ENCODE measurements at regions not wholly inside any gene's neighbourhood (a gene's known extent, or its start where the extent isn't known, plus 50 kb on each side); places are given as distances from the start of the nearest gene placed in this dataset.

- ChIA-PET CTCF (no interaction called here), POLR2A (no interaction called here)
- no peaks in the 10 kb centered on the region for H3K9me3 Mint-ChIP-seq
- no peak overlapping the region for H3K4me3 Mint-ChIP-seq
- Histone ChIP-seq H3K27me3 (ENCODE audit: insufficient read depth, low read length, poor library complexity, severe bottlenecking) (no peaks in the 10 kb centered on the region), H3K36me3 (ENCODE audit: insufficient read depth, low read length) (no peaks in the 10 kb centered on the region), H3K4me3 (ENCODE audit: low read length) (no peak overlapping the region), H3K27ac (ENCODE audit: low read depth, low read length) (no peak overlapping the region), H3K4me1 (ENCODE audit: insufficient read depth, low read length) (no peaks in the 10 kb centered on the region), H3K9me3 (ENCODE audit: low read length) (no peaks in the 10 kb centered on the region)
- H3K27me3 Mint-ChIP-seq: no peaks in the 10 kb centered on the region
- H3K4me1 Mint-ChIP-seq: no peaks in the 10 kb centered on the region
- H3K27ac Mint-ChIP-seq: no peak overlapping the region
- DNase-seq: no peak
- H3K36me3 Mint-ChIP-seq: no peaks in the 10 kb centered on the region
These were observed 118.4 kb downstream of the DDX53 start for GRCh38 chrX:23118163-23118562.

GRCh38 chrX:23118890-23119527, 119.2 kb downstream of the DDX53 start:
- Histone ChIP-seq H3K27me3 (ENCODE audit: insufficient read depth, low read length, poor library complexity, severe bottlenecking) (no peaks in the 10 kb centered on the region), H3K36me3 (ENCODE audit: insufficient read depth, low read length) (no peaks in the 10 kb centered on the region), H3K4me3 (ENCODE audit: low read length) (no peak overlapping the region), H3K4me1 (ENCODE audit: insufficient read depth, low read length) (no peaks in the 10 kb centered on the region), H3K9me3 (ENCODE audit: low read length) (no peaks in the 10 kb centered on the region), H3K27ac (ENCODE audit: low read depth, low read length) (no peak overlapping the region)
- ChIA-PET POLR2A (no interaction called here), CTCF (no interaction called here)
- Mint-ChIP-seq H3K9me3 (no peaks in the 10 kb centered on the region), H3K4me3 (no peak overlapping the region), H3K27me3 (no peaks in the 10 kb centered on the region), H3K36me3 (no peaks in the 10 kb centered on the region), H3K27ac (no peak overlapping the region), H3K4me1 (no peaks in the 10 kb centered on the region)
- DNase-seq: no peak

GRCh38 chrX:23127586-23127985, 127.8 kb downstream of the DDX53 start:
- H3K4me3 ChIP-seq (ENCODE audit: low read length): no peak overlapping the region
- no peaks in the 10 kb centered on the region for H3K9me3 ChIP-seq (ENCODE audit: low read length)
- ChIA-PET CTCF (no interaction called here), POLR2A (no interaction called here)
- Mint-ChIP-seq H3K4me1 (no peaks in the 10 kb centered on the region), H3K27me3 (peaks cover 0 to 2% of the 10 kb centered on the region in 2 donors), H3K9me3 (peaks cover 0 to 7% (median 2%) of the 10 kb centered on the region in 5 donors), H3K27ac (no peak overlapping the region), H3K36me3 (no peaks in the 10 kb centered on the region), H3K4me3 (no peak overlapping the region)
- H3K36me3 ChIP-seq (ENCODE audit: insufficient read depth, low read length): no peaks in the 10 kb centered on the region
- no peak for DNase-seq
- no peaks in the 10 kb centered on the region for H3K4me1 ChIP-seq (ENCODE audit: insufficient read depth, low read length)
- no peaks in the 10 kb centered on the region for H3K27me3 ChIP-seq (ENCODE audit: insufficient read depth, low read length, poor library complexity, severe bottlenecking)
- no peak overlapping the region for H3K27ac ChIP-seq (ENCODE audit: low read depth, low read length)

- POLR2A ChIA-PET: no interaction called here
- Histone ChIP-seq H3K36me3 (ENCODE audit: insufficient read depth, low read length) (no peaks in the 10 kb centered on the region), H3K4me3 (ENCODE audit: low read length) (no peak overlapping the region), H3K4me1 (ENCODE audit: insufficient read depth, low read length) (no peaks in the 10 kb centered on the region), H3K27me3 (ENCODE audit: insufficient read depth, low read length, poor library complexity, severe bottlenecking) (no peaks in the 10 kb centered on the region), H3K9me3 (ENCODE audit: low read length) (no peaks in the 10 kb centered on the region), H3K27ac (ENCODE audit: low read depth, low read length) (no peak overlapping the region)
- no peak for DNase-seq
- CTCF ChIA-PET: no interaction called here
- Mint-ChIP-seq H3K36me3 (no peaks in the 10 kb centered on the region), H3K4me3 (no peak overlapping the region), H3K27me3 (peaks cover 0 to 2% of the 10 kb centered on the region in 2 donors), H3K27ac (no peak overlapping the region), H3K4me1 (no peaks in the 10 kb centered on the region), H3K9me3 (peaks cover 0 to 8% (median 2%) of the 10 kb centered on the region in 5 donors)
These were observed 133.8 kb downstream of the DDX53 start for GRCh38 chrX:23133551-23133950.

- peaks cover 0 to 6% (median 2%) of the 10 kb centered on the region in 5 donors for H3K9me3 Mint-ChIP-seq
- no peaks in the 10 kb centered on the region for H3K4me1 ChIP-seq (ENCODE audit: insufficient read depth, low read length)
- H3K27ac Mint-ChIP-seq: no peak overlapping the region
- no peaks in the 10 kb centered on the region for H3K36me3 Mint-ChIP-seq
- ChIA-PET POLR2A (no interaction called here), CTCF (no interaction called here)
- H3K4me1 Mint-ChIP-seq: no peaks in the 10 kb centered on the region
- DNase-seq: no peak
- H3K27me3 ChIP-seq (ENCODE audit: insufficient read depth, low read length, poor library complexity, severe bottlenecking): no peaks in the 10 kb centered on the region
- no peaks in the 10 kb centered on the region for H3K36me3 ChIP-seq (ENCODE audit: insufficient read depth, low read length)
- H3K4me3 ChIP-seq (ENCODE audit: low read length): no peak overlapping the region
- no peak overlapping the region for H3K4me3 Mint-ChIP-seq
- no peak overlapping the region for H3K27ac ChIP-seq (ENCODE audit: low read depth, low read length)
- no peaks in the 10 kb centered on the region for H3K9me3 ChIP-seq (ENCODE audit: low read length)
- no peaks in the 10 kb centered on the region for H3K27me3 Mint-ChIP-seq
These were observed 134.4 kb downstream of the DDX53 start for GRCh38 chrX:23134136-23134535.

- Mint-ChIP-seq H3K27ac (no peak overlapping the region), H3K36me3 (no peaks in the 10 kb centered on the region), H3K4me1 (no peaks in the 10 kb centered on the region), H3K27me3 (no peaks in the 10 kb centered on the region), H3K4me3 (no peak overlapping the region), H3K9me3 (peaks cover 0 to 3% (median 0%) of the 10 kb centered on the region in 5 donors)
- no peak for DNase-seq
- H3K27me3 ChIP-seq (ENCODE audit: insufficient read depth, low read length, poor library complexity, severe bottlenecking): no peaks in the 10 kb centered on the region
- no peaks in the 10 kb centered on the region for H3K36me3 ChIP-seq (ENCODE audit: insufficient read depth, low read length)
- ChIA-PET POLR2A (no interaction called here), CTCF (no interaction called here)
- no peak overlapping the region for H3K27ac ChIP-seq (ENCODE audit: low read depth, low read length)
- H3K4me3 ChIP-seq (ENCODE audit: low read length): no peak overlapping the region
- no peaks in the 10 kb centered on the region for H3K9me3 ChIP-seq (ENCODE audit: low read length)
- H3K4me1 ChIP-seq (ENCODE audit: insufficient read depth, low read length): no peaks in the 10 kb centered on the region
These were observed 137.1 kb downstream of the DDX53 start for GRCh38 chrX:23136816-23137215.

- POLR2A ChIA-PET: no interaction called here
- CTCF ChIA-PET: no interaction called here
- H3K36me3 ChIP-seq (ENCODE audit: insufficient read depth, low read length): no peaks in the 10 kb centered on the region
- no peak overlapping the region for H3K4me3 ChIP-seq (ENCODE audit: low read length)
- no peak overlapping the region for H3K27ac ChIP-seq (ENCODE audit: low read depth, low read length)
- H3K36me3 Mint-ChIP-seq: no peaks in the 10 kb centered on the region
- H3K9me3 Mint-ChIP-seq: peaks cover 0 to 3% (median 0%) of the 10 kb centered on the region in 5 donors
- no peaks in the 10 kb centered on the region for H3K27me3 Mint-ChIP-seq
- DNase-seq: no peak
- no peaks in the 10 kb centered on the region for H3K27me3 ChIP-seq (ENCODE audit: insufficient read depth, low read length, poor library complexity, severe bottlenecking)
- H3K4me1 ChIP-seq (ENCODE audit: insufficient read depth, low read length): no peaks in the 10 kb centered on the region
- H3K9me3 ChIP-seq (ENCODE audit: low read length): no peaks in the 10 kb centered on the region
- no peaks in the 10 kb centered on the region for H3K4me1 Mint-ChIP-seq
- no peak overlapping the region for H3K4me3 Mint-ChIP-seq
- no peak overlapping the region for H3K27ac Mint-ChIP-seq
These were observed 166.4 kb upstream of the PTCHD1 start for GRCh38 chrX:23168291-23168690.

- Histone ChIP-seq H3K4me3 (ENCODE audit: low read length) (no peak overlapping the region), H3K4me1 (ENCODE audit: insufficient read depth, low read length) (no peaks in the 10 kb centered on the region), H3K27ac (ENCODE audit: low read depth, low read length) (no peak overlapping the region), H3K27me3 (ENCODE audit: insufficient read depth, low read length, poor library complexity, severe bottlenecking) (no peaks in the 10 kb centered on the region), H3K36me3 (ENCODE audit: insufficient read depth, low read length) (no peaks in the 10 kb centered on the region), H3K9me3 (ENCODE audit: low read length) (no peaks in the 10 kb centered on the region)
- Mint-ChIP-seq H3K27me3 (peaks cover 0 to 1% of the 10 kb centered on the region in 2 donors), H3K4me1 (no peaks in the 10 kb centered on the region), H3K27ac (no peak overlapping the region), H3K36me3 (no peaks in the 10 kb centered on the region), H3K4me3 (no peak overlapping the region), H3K9me3 (peaks cover 0 to 3% (median 1%) of the 10 kb centered on the region in 5 donors)
- POLR2A ChIA-PET: no interaction called here
- CTCF ChIA-PET: no interaction called here
- DNase-seq: no peak
These were observed 148.7 kb upstream of the PTCHD1 start for GRCh38 chrX:23185951-23186350.

- Histone ChIP-seq H3K9me3 (ENCODE audit: low read length) (no peaks in the 10 kb centered on the region), H3K27ac (ENCODE audit: low read depth, low read length) (no peak overlapping the region), H3K27me3 (ENCODE audit: insufficient read depth, low read length, poor library complexity, severe bottlenecking) (no peaks in the 10 kb centered on the region), H3K4me1 (ENCODE audit: insufficient read depth, low read length) (no peaks in the 10 kb centered on the region), H3K36me3 (ENCODE audit: insufficient read depth, low read length) (no peaks in the 10 kb centered on the region), H3K4me3 (ENCODE audit: low read length) (no peak overlapping the region)
- no peak for DNase-seq
- peaks cover 0 to 2% (median 0%) of the 10 kb centered on the region in 5 donors for H3K9me3 Mint-ChIP-seq
- no peaks in the 10 kb centered on the region for H3K36me3 Mint-ChIP-seq
- H3K27me3 Mint-ChIP-seq: peaks cover 0 to 1% of the 10 kb centered on the region in 2 donors
- CTCF ChIA-PET: no interaction called here
- POLR2A ChIA-PET: no interaction called here
- no peak overlapping the region for H3K27ac Mint-ChIP-seq
- H3K4me1 Mint-ChIP-seq: no peaks in the 10 kb centered on the region
- H3K4me3 Mint-ChIP-seq: no peak overlapping the region
These were observed 146.8 kb upstream of the PTCHD1 start for GRCh38 chrX:23187819-23188218.
